DND-41 (cell line): ENCODE measurements at regions not wholly inside any gene's neighbourhood (a gene's known extent, or its start where the extent isn't known, plus 50 kb on each side); places are given as distances from the start of the nearest gene placed in this dataset.

Source experiments
- ATAC-seq: fragments of 200-7000 bp; cut with Tn5 transposase; 3 replicates; pipeline ENCODE4 v1.9.1; 2021; ENCODE audit warnings: low read depth; ENCODE audit not compliant: insufficient read depth
- DNase-seq: peaks from one replicate; pipeline ENCODE4 v3.0.0-alpha.2; 2020
- H2AFZ ChIP-seq: 2 replicates; pipeline ENCODE4 v1.6.0; 2012; ENCODE audit warnings: low read depth, low read length
- H3K27ac ChIP-seq: 2 replicates; pipeline ENCODE4 v1.5.1; 2012; ENCODE audit warnings: low read length, inconsistent platforms
- H3K27me3 ChIP-seq: fragments of 200-600 bp; sonication (generic); 2 replicates; pipeline ENCODE4 v1.6.0; 2012; ENCODE audit warnings: low read length, mild to moderate bottlenecking, inconsistent platforms; ENCODE audit not compliant: insufficient read depth, poor library complexity
- H3K36me3 ChIP-seq: 2 replicates; pipeline ENCODE4 v1.5.1; 2012; ENCODE audit warnings: low read length, inconsistent platforms; ENCODE audit not compliant: insufficient read depth
- H3K4me1 ChIP-seq: 2 replicates; pipeline ENCODE4 v1.5.1; 2012; ENCODE audit warnings: mild to moderate bottlenecking, low read length; ENCODE audit not compliant: insufficient read depth
- H3K4me2 ChIP-seq: 2 replicates; pipeline ENCODE4 v1.6.0; 2012; ENCODE audit warnings: mild to moderate bottlenecking, moderate library complexity, low read length, inconsistent platforms; ENCODE audit not compliant: insufficient read depth
- H3K4me3 ChIP-seq, 2 experiments: fragments of 200-600 bp in 1 of 2; shearing (Covaris generic) in 1 of 2; 2 replicates each; pipeline ENCODE4 v1.5.1; 2012 to 2016; ENCODE audit warnings: inconsistent platforms in 2 of 2, low read length in 2 of 2, mild to moderate bottlenecking in 2 of 2, low read depth in 1 of 2, moderate library complexity in 1 of 2
- H3K79me2 ChIP-seq: 2 replicates; pipeline ENCODE4 v1.6.0; 2012; ENCODE audit warnings: low read length, inconsistent platforms; ENCODE audit not compliant: insufficient read depth
- H3K9ac ChIP-seq: 2 replicates; pipeline ENCODE4 v1.6.0; 2012; ENCODE audit warnings: low read depth, mild to moderate bottlenecking, inconsistent platforms, low read length, moderate library complexity
- H3K9me3 ChIP-seq: 2 replicates; pipeline ENCODE4 v1.5.1; 2012; ENCODE audit warnings: low read length, moderate library complexity, mild to moderate bottlenecking, inconsistent platforms; ENCODE audit not compliant: insufficient read depth, severe bottlenecking
- H4K20me1 ChIP-seq: 2 replicates; pipeline ENCODE4 v1.6.0; 2012; ENCODE audit warnings: low read length; ENCODE audit not compliant: insufficient read depth
- EZH2 ChIP-seq: IDR thresholded peaks from 3 replicates; pipeline ENCODE4 v1.6.1; 2012; ENCODE audit warnings: borderline replicate concordance, low read depth, mild to moderate bottlenecking, moderate library complexity, low read length, inconsistent platforms; ENCODE audit not compliant: severe bottlenecking
- TF ChIP-seq, protein P1 (sequence below): IDR thresholded peaks from 2 replicates; pipeline ENCODE4 v1.5.1; 2012; ENCODE audit warnings: borderline replicate concordance, low read length, moderate library complexity, mild to moderate bottlenecking; ENCODE audit not compliant: poor library complexity, severe bottlenecking; ENCODE audit errors: extremely low read depth

DNA sequence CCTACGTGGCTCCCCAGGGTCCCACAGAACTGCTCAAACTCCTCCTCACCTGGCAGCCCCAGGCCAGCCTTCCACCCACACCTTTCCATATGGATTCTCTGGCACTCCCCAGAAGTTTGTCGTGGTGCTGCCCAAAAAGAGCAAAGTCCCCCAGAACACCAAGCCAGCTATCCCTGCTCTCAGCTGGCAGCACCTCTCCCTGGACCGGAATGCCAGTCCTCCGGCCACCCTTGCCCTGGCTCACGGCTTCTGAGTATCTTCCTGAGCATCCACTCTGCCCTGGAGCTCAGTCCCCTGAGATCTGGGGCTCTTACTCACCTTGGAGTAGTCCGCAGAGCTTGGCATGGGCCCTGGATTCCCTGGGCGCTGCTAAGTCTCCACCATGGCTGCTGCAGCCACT is 166.5 kb upstream of the ZNF507 start:
- no peak overlapping the region for H3K9ac ChIP-seq
- DNase-seq = no peak
- no peak for TF ChIP-seq EZH2
- TF ChIP-seq, protein P1, sequence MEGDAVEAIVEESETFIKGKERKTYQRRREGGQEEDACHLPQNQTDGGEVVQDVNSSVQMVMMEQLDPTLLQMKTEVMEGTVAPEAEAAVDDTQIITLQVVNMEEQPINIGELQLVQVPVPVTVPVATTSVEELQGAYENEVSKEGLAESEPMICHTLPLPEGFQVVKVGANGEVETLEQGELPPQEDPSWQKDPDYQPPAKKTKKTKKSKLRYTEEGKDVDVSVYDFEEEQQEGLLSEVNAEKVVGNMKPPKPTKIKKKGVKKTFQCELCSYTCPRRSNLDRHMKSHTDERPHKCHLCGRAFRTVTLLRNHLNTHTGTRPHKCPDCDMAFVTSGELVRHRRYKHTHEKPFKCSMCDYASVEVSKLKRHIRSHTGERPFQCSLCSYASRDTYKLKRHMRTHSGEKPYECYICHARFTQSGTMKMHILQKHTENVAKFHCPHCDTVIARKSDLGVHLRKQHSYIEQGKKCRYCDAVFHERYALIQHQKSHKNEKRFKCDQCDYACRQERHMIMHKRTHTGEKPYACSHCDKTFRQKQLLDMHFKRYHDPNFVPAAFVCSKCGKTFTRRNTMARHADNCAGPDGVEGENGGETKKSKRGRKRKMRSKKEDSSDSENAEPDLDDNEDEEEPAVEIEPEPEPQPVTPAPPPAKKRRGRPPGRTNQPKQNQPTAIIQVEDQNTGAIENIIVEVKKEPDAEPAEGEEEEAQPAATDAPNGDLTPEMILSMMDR = no peak
- H2AFZ ChIP-seq = no peak overlapping the region
- no peaks in the 10 kb centered on the region for H3K27me3 ChIP-seq
- no peak for ATAC-seq
- no peaks in the 10 kb centered on the region for H3K79me2 ChIP-seq
- no peaks in the 10 kb centered on the region for H3K9me3 ChIP-seq
- no peaks in the 10 kb centered on the region for H3K36me3 ChIP-seq
- H3K4me1 ChIP-seq = no peaks in the 10 kb centered on the region
- H3K27ac ChIP-seq = no peak overlapping the region
- H3K4me3 ChIP-seq = no peak overlapping the region
- H4K20me1 ChIP-seq = no peaks in the 10 kb centered on the region
- H3K4me2 ChIP-seq = no peak overlapping the region

DNA sequence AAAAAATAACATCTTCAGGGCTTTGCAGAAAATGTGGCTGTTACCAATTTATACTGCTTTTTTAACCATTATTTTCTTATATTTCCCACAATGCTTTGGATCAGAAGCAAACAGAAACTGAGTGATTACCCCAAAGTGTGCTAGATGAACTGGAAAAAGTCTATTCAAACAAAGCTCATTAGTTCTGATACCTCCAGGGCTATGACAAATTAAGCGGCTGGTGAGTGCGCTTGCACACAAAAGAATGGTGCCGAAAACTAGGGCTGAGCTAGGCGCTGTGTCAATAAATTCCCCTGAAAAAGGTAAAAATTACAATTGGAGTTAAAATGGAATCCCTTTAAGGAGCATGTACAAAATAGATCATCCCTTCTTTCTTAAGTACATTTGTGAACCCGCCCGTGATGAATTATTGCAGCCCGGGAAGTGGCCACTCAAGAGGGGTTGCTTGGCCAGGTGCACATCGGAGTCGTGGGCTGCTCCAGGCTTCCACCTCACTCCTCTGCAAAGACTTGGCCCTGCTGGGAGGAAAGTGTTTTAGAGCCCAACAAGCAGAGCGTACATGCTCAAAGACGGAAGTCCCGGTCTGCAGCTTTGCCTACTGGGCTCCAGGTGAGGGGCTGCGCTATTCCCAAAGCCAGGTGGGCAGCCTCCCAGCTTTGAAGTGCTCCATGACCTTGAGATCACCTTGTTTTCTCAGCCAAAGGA is 164.0 kb upstream of the ZNF507 start:
- no peaks in the 10 kb centered on the region for H4K20me1 ChIP-seq
- H3K4me3 ChIP-seq = no peak overlapping the region
- DNase-seq (no peak), ATAC-seq (no peak)
- no peak overlapping the region for H3K27ac ChIP-seq
- TF ChIP-seq, protein P1 = no peak
- TF ChIP-seq EZH2 = no peak
- no peak overlapping the region for H3K4me2 ChIP-seq
- H3K9ac ChIP-seq = no peak overlapping the region
- H3K9me3 ChIP-seq = no peaks in the 10 kb centered on the region
- no peak overlapping the region for H2AFZ ChIP-seq
- no peaks in the 10 kb centered on the region for H3K4me1 ChIP-seq
- no peaks in the 10 kb centered on the region for H3K36me3 ChIP-seq
- no peaks in the 10 kb centered on the region for H3K27me3 ChIP-seq
- H3K79me2 ChIP-seq = no peaks in the 10 kb centered on the region

DNA sequence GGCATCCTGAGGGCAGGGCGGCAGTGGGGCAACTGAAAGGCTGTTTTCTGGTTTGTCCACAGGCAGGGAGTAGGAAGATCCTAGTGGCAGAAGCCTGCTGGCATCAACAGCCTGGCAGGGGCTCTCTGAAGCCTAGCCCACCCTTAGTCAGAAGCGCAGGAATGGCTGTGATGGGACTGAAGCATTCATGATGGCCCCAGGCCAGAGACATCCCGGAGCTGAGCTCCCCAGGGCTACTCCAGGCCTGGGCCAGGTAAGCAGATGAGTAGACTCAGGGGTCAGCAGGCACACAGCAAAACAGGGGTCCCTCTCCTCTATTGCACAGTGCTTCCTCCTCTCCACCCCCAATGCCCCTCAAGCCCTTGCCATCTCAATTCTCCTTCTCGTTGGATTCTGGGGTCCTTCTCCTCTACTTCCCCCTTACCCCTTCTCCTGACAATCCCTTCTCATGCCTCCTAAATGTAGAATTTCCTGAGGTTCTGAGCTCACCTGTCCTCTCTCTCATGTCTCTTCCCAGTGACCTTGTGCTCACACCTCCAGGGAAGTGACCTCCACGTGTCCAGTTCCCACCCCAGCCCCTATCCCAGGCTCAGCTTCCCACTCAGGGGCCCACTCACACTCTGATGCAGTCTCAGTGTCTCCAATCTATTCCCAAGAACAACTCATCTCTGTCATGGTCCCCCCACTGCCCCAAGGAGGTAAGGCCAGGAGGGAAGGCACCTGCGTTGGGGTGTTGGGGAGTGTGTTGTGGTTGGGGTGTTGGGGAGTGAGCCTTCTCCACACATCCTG is 158.7 kb upstream of the ZNF507 start:
- Histone ChIP-seq H3K9ac (no peak overlapping the region), H4K20me1 (no peaks in the 10 kb centered on the region), H3K79me2 (no peaks in the 10 kb centered on the region), H3K4me1 (no peaks in the 10 kb centered on the region), H3K4me2 (no peak overlapping the region), H3K4me3 (no peak overlapping the region), H3K36me3 (no peaks in the 10 kb centered on the region), H3K27ac (no peak overlapping the region), H3K27me3 (no peaks in the 10 kb centered on the region), H3K9me3 (no peaks in the 10 kb centered on the region), H2AFZ (no peak overlapping the region)
- TF ChIP-seq, protein P1 = no peak
- no peak for TF ChIP-seq EZH2
- no peak for ATAC-seq
- no peak for DNase-seq
